ENCODE measurements at regions not wholly inside any gene's neighbourhood (a gene's known extent, or its start where the extent isn't known, plus 50 kb on each side); places are given as distances from the start of the nearest gene placed in this dataset.

DNA sequence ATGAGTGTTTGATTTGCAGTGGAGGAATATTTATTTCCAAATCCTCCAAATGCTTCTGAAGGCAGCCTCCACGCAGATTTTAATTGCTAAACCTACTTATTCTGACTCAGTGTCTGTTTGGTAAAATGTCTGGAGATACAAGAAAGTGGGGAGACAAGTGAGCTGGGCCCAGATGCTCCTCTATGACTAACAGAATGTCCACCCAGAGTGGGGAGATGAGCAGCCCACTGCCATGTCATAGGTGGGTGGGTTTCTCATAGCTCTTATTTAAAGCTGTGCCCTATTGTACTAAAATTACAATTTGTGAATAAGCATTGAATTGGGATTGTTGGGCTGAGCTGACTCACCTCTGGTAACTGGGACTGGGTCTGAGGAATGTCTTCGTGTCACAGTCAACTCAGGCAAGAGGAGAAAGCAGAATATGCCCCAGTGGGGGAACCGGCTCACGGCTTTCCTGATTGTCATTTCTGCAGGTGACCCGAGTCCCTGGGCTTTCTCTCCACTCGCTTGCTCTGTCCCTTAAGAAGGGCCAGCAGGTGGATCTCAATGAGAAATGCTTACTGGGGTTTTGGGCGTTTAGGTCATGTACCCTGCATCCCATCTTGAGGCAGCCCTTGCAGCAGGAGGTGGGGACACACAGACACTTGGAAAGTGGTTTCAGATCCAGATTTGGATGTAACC is 116.3 kb upstream of the SPRED2 start:
- DNase-seq = no peak

DNA sequence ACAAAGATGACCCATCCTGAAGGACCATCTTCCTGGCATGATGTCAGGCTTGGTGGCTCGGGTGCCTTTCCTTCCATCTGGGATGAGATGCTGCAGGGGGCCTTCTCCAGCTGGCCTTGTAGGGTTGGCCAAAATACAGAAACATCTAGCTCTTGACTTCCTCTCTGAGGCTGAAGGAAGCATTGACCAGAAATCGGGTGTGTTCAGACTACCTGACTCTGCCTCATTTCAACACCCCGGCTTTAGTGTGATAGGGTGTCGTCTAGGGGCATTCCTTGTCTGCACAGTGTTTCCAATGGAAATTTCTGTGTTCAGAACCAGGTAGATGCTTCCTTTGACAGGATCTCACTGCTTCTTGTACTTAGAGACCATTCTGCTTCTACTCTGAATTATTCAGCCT is 115.7 kb upstream of the SPRED2 start:
- DNase-seq = no peak

DNA sequence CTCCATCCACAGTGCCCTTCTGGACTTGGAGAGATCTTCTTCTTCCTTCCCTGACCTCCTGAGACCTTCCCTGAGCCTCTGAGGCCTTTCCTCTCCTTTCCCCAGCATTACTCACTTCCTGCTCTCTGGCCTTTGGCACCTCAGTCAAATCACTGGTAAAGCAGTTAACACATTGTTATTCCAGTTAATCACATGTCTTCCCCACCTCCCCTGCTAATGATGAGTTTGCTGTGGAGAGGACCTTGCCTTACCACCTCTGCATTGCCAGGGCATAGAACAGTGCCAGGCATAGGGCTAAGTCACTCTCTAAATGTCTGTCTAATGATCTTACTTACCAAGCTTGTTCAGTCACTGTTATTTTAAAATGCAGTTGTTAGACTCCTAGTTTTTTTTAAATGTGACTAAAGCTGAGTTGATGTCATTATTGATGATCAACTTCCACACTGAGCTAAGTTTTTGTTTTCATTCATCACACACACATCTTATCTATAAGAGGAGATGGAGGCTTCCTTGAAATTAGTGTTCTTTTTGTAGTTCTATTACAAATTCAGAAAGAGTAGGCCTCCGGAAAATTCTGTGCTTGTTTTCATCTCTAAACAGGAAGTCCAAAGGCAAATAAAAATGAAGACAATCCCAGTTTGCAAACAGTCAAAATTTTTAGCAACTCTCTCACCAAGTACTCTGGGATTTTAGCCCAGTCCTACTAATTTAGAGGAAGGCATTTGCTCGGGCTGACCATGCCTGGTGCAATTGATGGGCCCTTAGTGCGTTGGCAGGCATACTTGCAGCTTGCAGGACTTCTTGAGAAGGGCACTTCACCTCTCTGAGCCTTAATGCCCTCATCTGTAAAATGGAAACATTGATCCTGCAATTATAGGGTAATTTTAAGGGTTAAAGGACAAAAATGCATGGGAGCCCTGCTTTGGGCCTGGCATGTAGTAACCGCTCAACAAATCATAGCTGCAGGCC is 113.7 kb upstream of the SPRED2 start:
- DNase-seq = no peak

DNA sequence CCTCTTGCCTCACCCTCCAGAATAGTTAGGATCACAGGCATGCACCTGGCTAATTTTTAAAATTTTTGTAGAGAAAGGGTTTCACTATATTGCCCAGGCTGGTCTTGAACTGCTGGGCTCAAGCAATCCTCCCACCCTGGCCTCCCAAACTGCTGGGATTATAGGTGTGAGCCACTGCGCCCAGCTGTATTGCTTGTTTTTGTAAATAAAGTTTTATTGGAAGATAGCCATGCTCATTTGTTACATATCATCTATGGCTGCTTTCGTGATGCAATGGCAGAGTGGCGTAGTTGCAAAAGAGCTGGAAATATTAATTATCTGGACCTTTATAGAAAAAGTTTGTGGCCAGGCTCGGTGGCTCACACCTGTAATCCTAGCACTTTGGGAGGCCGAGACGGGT is 109.4 kb upstream of the SPRED2 start:
- no peak for DNase-seq

DNA sequence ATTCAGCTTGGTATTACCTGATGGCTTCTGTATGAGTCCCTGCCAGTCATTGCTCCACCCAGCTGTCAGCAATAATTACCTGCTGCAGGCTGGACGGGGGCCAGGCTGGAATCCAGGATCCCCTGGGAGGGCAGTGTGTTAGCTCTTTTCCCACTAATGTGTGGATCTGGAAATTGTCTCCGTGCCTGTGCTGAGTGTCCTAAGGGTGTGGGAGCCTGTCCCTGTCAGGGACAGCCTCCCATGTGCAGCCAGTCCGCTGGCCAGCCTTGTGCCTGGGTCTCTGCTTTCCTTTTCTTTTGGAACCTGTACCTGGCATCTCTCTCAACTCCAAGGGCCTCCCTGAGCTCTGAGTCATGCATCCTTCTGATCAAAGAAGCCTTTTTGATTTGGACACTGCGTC is 107.2 kb upstream of the SPRED2 start:
- DNase-seq = no peak

DNA sequence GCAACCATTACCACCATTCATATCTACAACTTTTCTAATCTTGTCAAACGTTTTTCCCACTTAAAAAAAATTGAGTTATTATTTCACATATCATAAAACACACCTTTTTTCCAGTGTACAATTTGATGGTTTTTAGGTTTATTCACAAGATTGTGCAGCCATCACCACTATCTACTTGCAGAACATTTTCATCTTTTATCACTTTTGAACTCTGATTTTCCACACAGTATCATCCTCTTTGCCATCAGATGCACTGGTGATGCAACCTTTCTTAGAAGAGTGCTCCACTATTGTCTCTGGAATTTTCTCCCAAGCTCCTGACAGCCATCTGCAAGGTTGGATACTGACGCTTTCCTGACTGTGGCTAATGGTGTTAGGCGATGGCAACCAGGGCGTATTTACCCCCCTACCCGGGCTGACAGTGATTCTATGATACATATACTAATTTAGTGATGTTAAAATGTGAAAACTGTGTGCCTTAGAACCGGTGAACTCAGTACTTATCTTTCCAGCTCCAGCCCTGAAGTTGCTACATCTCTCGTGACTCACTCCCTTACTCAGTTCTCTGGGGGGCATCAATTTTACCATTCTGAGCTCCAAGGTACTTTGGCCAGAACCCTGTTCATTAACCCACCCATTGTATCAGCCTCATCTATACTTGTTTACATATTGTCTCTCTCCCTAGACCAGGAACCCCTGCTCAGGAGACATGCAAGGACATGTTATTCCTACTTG is 105.4 kb upstream of the SPRED2 start:
- DNase-seq = no peak

DNA sequence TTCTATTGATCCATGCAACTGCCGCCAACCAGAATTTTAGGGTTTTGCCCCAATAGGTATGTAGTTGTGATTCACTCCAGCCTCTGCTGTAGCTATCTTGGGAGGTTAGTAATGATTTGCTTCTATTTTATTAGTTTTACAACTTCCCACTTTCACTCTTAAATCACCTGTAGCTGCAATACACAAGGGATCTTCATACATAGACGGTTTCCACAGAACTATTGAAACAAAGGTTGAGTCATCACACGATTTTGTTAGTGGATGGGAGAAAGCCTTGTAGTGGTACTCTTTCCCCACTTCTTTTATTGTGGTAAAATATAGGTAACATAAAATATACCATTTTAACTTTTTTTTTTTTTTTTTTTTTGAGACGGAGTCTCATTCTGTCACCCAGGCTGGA is 104.2 kb upstream of the SPRED2 start:
- DNase-seq = no peak

DNA sequence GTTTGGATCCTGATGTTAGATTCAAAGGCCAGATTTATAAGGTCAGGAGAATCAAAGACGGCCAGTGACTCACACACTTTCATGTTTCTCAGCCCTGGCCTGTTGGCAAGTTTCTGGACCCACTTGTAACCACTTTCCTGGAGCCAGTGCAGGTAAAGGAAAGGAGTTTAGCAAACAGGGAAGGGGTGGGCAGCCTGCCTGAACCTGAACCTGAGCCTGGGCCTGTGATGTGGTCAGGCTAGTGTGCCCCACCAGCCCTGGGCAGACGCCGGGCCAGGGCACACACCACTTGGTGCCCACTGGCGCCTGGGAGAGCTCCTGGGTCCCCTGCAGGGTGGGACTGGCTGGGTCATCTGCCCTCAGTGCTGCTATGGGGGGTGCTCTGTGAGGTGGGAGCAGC is 100.5 kb upstream of the SPRED2 start:
- no peak for DNase-seq

DNA sequence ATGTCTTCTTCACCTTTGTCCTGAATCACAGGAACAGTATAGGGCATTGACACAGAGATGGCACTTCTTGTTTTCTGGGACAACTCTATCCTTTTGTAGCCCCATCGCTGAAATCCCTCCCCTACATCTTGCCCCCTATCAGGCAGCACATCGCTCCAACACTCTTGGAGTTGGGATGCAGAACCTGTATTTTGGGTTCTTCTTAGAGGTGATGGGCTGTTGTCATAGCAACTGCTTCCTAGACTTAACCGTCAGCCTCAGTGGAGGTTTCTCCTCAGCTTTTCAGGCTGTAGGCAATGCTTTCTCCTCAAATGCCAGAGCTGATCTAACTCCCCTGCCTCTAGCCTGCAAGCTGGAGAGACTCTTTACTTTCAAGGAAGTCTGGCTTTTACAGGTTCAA is 99.9 kb upstream of the SPRED2 start:
- DNase-seq = no peak

DNA sequence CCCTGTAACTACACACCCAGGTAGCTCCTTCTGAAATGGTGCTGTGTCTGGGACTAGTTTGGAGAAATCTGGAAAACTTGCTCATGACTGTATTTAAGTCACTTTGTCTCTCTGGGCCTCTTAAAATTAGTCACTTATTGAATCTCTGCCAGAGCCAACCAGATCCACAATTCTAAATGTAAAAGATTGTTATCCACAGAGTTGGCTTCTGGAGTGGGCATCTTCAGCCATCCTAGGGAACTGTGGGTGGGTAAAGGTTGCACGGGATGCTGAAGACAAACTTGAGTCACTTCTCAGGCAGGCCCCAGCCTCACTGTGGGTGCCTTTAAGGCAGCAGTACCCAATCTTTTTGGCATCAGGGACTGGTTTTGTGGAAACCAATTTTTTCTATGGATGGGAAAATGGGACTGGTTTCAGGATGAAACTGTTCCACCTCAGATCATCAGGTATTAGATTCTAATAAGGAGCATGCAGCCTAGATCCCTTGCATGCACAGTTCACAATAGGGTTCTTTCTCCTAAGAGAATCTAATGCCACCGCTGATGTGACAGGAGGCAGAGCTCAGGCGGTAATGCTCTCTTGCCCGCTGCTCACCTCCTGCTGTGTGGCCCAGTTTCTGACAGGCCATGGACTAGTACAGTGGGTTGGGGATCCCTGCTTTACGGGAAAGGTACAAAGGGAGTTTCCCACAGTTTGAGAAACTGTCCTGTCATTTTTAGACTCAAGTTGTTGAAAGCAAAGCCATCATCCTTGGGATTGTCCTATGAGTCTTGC is 98.3 kb upstream of the SPRED2 start:
- DNase-seq = no peak

DNA sequence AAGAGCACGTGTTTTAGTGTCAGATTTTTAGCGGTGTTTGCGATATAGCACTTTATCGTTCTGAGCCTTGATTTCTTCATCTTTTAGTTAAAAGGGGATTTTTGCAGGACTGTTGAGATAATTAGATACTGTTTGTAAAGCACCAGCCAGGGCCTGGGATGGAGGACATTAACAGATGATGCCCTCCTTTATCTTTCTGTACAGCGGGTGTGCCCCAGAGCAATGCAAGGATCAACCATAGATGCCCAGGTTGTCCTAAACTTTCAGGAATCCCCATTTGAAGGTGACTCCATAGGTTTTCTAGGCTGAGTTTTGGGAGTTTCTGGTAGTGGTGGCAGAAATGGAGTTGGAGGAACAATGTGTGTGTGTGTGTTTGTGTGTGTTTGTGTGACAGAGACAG is 97.0 kb upstream of the SPRED2 start:
- no peak for DNase-seq

DNA sequence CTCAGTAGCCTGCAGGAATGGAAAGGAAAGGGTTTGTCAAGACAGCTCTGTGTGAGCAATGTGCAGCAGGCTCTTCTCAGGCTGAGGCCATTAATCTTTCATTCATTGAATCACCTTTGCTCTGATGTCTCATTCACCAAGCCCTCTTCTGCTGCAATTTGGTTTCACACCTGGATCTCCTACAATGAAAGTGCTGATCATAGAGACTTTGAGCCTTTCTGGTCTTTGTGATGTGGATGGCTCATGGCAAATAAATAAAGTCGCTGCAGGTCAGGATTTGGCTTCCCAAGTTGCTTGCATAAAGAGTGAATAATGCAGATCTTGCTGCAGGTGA is 95.8 kb upstream of the SPRED2 start:
- DNase-seq = no peak

DNA sequence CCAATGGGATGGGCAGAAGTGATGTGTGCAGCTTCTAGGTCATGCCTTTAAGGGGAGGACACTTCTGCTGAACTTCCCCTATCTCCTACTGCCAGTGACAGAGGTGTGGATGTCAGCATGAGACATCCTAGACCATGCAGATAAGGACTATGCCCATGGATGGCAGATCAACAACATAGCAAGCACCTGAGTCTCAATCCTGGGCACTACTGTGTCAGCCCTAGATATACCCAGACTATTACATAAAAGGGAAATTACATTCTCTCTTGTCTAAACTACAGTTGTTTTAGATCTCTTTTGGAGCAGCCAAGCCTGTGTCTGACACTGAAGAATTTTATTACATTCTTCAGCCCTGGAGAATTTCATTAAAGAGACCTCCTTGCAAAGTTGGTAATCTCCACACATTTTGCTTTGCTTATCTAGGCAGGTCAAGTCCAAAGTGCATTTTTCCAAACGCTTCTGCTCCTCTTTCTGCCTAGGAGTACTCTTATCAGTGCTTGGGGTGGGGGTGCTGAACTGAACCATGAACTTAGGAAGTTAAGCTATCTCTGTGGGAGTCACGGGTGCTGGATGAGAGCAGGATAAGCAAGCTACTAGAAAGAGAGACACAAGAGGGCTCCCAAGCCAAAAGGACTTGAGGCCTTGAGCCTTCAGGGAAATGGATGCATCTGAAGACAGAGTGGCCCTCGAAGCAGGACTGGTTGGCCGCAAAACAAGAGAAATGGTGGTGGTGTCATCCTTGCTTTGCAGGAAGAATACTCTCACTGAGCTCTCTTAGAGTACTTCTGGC is 95.2 kb upstream of the SPRED2 start:
- no peak for DNase-seq

DNA sequence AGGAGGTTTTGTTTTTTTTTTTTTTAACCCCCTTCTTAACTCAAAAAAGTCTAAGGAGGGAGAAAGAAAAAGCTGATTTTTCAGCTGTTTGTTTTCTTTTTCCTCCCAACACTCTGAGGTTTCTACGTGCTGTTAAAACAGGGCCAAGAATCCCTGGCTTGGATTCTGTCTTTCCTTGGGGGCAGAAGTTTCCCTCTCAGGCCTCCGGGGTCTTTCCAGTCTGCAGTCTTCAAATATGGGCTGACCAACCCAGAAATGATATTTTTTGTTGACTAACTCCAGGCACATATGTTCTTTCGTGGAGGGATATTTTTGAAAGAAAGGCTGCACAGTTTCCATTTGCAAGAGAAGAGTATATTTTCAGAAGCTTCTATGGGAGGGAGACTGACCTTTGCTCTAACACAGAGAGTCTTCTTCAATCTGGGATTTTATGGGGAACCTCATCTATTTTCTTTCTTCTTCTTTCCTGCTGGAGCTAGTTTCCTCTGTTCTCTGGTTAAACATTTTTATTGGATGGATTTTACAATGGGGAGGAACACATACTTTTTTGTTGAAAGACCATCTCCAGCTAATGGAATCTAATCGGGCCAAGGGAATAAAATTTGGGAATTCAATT is 93.3 kb upstream of the SPRED2 start:
- DNase-seq = no peak

DNA sequence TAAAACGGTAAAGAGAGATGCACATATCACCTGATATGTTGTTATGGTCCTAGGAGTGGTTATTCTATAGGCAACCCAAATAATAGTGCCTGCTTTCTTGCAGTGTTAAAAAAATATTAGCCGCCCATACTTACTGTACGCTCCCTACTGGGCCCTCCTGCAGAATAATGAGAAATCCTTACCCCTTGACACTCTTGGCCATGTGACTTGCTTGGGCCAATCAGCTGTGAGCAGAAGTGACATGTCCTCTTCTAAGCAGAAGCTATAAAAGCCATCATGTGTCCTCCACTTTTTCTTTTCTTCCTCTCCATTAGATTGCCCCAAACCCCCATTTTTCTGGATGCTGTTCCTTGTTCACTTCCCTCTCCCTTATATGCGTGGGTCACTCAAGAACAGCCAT is 90.5 kb upstream of the SPRED2 start:
- no peak for DNase-seq

DNA sequence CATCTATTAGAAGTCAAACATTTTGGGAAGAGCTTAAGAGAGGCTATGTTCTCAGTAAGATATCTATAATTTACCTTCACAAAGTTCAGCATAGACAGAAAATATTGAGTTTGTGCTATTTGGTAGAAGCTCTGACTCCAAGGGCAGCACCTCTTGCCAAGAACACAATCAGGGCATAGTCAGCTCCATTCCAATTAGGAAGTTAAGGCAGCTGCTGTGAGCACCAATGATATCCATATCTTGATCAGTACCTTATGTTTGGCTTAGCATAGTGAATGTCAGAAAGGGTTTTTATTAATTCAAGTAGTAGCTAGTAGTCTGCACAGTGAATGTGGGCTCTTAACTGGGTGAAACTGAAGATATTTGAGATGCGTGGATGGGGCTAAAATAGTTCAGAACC is 86.4 kb upstream of the SPRED2 start:
- DNase-seq = no peak

DNA sequence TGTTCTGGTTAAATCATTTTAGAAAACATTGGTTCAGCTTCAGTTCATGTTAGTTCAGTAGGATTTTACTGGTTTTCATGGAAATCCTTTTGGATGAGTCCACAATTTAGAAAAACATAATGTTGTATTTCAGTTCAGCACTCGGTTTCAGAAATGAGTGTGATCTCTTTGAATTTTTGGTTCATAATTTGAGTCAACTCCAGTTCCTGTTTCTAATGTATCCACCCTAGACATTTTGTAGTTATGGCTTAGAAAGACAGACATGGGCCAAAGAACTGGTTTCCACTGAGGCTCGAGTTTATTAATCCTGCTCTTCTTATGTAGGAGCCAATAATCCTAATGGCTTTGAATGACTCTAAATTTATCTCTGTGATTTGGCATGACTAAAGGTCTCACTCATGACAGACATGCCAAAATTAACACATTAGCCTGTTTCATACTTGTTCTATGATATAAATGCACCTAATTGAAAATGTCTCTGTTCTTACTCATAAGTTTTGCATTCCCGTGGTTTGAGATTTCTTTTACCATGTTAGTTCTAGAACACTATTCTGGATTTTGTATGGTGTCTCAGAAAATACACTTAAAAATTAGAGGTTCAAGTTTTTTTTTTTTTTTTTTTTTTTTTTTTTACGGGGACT is 82.3 kb upstream of the SPRED2 start:
- no peak for DNase-seq

DNA sequence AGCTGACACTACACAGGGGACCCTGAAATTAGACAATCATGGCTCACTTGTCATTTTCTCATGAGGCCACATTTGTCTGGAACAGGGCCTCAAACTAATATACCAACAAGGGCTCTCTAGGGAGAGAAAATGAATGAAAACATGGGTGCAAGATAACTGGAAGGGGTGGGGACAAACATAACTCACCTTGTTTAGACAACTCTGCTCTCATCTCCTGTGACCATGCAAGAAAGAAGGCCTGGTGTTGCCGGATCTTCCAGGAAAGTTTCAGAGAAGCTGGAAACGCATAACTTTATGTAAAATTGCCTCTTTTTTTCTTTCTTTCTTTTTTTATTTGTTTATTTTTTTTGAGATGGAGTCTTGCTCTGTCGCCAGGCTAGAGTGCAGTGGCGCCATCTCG is 80.4 kb upstream of the SPRED2 start:
- no peak for DNase-seq

DNA sequence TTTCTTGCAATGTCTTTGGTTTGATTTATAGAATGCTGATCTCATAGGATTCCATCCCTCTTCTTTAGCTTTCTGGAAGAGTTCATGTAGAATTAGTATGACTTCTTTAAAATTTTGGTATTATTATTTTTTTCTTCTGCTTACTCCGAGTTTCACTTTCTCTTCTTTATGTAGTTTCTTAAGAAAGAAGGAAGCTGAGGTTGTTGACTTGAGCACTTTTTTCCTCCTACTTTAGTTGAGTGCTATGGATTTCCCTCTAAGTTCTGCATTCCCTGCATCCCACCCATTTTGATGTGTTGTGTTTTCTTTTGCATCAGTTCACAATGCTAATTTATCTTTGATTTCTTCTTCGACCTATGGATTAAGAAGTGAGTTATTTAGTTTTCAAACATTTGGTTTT is 78.9 kb upstream of the SPRED2 start:
- no peak for DNase-seq

DNA sequence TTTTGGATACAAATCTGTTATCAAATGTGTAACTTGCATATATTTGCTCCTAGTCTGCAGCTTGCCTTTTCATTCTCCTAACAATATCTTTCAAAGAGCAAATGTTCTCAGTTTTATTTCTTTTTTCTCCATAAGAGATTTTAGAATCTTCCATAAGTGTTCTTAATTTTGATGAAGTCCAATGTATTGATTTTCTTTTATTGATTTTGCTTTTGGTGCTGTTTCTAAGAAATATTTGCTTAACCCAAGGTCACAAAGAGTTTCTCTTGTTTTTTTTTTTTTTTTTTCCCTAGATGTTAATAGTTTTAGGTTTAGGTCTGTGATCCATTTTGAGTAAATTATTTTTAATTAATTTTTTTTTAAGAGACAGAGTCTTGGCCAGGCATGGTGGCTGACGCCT is 75.8 kb upstream of the SPRED2 start:
- no peak for DNase-seq
